ENCODE measurements at regions not wholly inside any gene's neighbourhood (a gene's known extent, or its start where the extent isn't known, plus 50 kb on each side); places are given as distances from the start of the nearest gene placed in this dataset.

DNA sequence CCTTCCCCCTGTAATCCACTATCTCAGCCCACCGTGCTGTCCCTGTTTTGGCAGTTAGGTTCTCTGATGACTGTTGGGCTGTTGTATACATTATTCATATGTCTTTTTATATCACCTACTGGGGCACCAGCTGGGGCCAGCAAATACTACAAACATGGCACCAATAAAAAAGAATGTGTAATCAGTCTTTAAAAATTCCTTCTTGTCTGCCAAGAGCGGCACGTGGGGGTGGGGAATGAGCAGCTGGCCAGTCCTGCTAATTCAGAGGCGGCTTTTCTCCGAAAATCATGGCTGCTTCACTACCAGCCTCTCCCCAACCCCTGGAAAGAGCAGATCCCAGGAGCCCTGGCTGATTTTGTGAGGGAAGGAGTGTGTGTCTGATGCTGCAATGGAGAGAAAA is 77.7 kb upstream of the EEF2KMT start:
- TF ChIP-seq ZNF274 (IDR thresholded peaks at IDR 0.05; ENCODE audit: low read depth, low read length) (no peak), YY1 (IDR thresholded peaks at IDR 0.05; ENCODE audit: insufficient read depth, insufficient read length) (no peak), SUZ12 (IDR thresholded peaks at IDR 0.05; ENCODE audit: extremely low read depth, insufficient read depth, insufficient read length) (no peak)
